Stimulated activated CD8-positive, alpha-beta memory T cell treated with anti-CD3 and anti-CD28 coated beads, Interleukin-15, amount 100 ng/mL, for 48 hours (primary cell): ENCODE measurements at regions not wholly inside any gene's neighbourhood (a gene's known extent, or its start where the extent isn't known, plus 50 kb on each side); places are given as distances from the start of the nearest gene placed in this dataset.

Experiments
- DNase-seq, 2 donors: peaks; one replicate each; pipeline ENCODE4 v3.0.0-alpha.2; 2020; ENCODE audit warnings: low read depth in 2 of 2

GRCh38 chr6:11296449-11297375 lies 64.2 kb upstream of the NEDD9 start:
- DNase-seq = no peak

- no peak for DNase-seq
Observed at GRCh38 chr6:11295969-11296368, 63.5 kb upstream of the NEDD9 start.

DNA sequence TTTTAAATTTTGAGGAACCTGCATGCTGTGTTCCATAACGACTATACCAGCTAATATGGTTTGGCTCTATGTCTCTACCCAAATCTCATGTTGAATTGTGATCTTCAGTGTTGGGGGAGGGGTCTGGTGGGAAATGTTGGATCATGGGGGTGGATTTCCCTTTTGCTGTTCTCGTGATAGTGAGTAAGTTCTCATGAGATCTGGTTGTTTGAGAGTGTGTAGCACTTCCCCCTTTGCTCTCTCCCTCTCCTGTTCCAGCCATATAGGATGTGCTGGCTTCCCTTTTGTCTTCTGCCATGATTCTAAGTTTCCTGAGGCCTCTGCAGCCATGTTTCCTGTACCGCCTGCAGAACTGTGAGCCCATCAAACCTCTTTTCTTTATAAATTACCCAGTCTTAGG lies 61.8 kb upstream of the NEDD9 start:
- no peak for DNase-seq

- no peak for DNase-seq
Observed at GRCh38 chr6:11292594-11293236, 60.2 kb upstream of the NEDD9 start.

- DNase-seq = no peak
Observed at GRCh38 chr6:11292091-11292490, 59.6 kb upstream of the NEDD9 start.

DNA sequence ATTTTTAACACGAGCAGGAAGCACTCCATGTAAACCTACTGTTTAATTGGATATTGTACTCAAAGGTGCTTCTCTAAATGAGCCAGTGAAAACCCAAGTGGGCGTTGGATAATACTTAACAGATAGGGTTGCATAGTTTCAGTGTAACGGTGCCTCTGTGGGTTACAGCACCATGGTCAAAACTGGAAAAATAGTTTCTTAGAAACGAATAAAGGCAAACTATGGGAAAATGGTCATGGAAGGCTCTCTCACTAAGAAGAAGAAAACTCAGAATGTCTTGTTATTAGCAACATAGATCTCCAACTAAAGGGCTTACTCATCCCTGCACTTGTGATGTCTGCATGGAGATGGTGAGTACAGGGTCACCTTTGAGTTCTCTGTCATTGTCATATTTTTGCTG lies 59.1 kb upstream of the NEDD9 start:
- DNase-seq = no peak

DNA sequence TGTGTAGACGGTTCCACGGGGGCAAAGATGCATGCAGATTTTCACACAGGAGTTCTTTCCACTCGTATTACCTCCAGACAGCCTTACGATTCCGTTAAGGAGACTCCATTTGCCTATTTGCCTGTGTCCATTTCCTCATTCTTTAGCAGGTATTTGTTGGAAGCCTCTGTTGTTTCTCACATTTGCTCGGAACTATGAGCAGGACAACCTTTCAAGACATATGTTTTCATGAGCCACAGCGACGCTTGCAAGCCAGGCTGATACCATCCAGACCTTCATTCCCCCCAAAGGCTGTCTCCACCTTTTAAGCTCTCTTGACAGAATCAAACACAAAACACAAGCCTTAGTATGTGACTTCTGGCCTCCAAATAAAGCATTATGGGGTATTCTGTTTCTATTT lies 57.6 kb upstream of the NEDD9 start:
- no peak for DNase-seq

- no peak for DNase-seq
Observed at GRCh38 chr6:11288065-11288464, 55.6 kb upstream of the NEDD9 start.

DNA sequence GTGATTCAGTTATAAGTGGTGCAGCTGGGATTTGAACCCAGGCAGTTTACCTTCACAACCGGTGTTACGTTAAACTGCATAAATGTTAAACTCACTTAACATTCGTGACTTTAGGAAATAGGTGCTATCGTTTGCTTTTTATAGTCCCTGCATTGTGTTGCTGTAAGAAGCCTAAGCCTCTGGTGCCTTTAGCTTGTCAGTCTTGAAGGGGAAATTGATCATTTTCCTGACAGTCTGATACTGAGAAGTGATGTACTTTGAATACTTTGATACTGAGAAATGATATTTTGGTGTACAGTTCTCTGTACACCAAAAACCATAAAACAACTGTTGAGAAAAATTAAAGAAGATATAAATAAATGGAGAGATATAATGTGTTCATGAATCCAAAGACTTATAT lies 52.5 kb upstream of the NEDD9 start:
- DNase-seq = no peak

- no peak for DNase-seq
Observed at GRCh38 chr6:11283629-11284028, 51.2 kb upstream of the NEDD9 start.

DNA sequence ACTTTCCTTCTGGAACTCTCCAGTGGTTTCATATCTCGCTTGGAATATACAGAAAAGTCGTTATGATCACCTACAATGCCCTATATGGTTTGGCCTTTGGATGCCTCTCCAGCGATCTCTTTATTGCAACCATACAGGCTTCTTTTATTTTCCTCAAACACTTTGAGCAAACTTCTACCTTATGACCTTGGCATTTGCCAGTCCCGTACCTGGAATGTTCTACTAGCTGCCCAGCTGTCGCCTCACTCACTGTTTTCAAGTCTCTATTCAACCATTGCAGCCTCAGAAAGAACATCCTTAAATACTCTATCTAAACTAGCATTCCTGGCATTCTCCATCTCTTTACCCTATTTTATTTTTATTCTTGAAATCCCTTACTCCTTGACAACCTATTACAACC lies 50.4 kb upstream of the NEDD9 start:
- DNase-seq = no peak
